Endothelial cell of umbilical vein (primary cell): ENCODE measurements at regions not wholly inside any gene's neighbourhood (a gene's known extent, or its start where the extent isn't known, plus 50 kb on each side); places are given as distances from the start of the nearest gene placed in this dataset.

Source experiments
- BruUV-seq: library from RNA; stranded (reverse); fragments of 400-500 nt; replicated peaks from 2 replicates; lab custom pipeline; 2021; lab: Mats Ljungman, UMichigan
- CTCF ChIA-PET: fragments of 300-600, 350-600 bp; sonication (Branson Sonifier 250); formaldehyde crosslinking; loops from one replicate; lab custom pipeline; 2021; ENCODE audit warnings: antibody characterized with exemption, inconsistent platforms; lab: Charles Lee
- POLR2A ChIA-PET: fragments of 300-600, 350-600 bp; sonication (Branson Sonifier 250); formaldehyde crosslinking; loops from one replicate; lab custom pipeline; 2021; ENCODE audit warnings: antibody characterized with exemption, inconsistent platforms; lab: Charles Lee
- DNase-seq: peaks from one replicate; pipeline ENCODE4 v3.0.0-alpha.2; 2011; ENCODE audit warnings: low read depth, low spot score
- FAIRE-seq: peaks from 2 replicates; lab custom pipeline; 2011; peaks lifted over from hg19 to GRCh38; lab: Jason Lieb, UNC
- H2AFZ ChIP-seq: 2 replicates; pipeline ENCODE4 v1.6.0; 2012; ENCODE audit warnings: low read depth, low read length, control low read depth, inconsistent platforms
- H3K27ac ChIP-seq: 2 replicates; pipeline ENCODE4 v1.5.1; 2011; ENCODE audit warnings: low read depth, mild to moderate bottlenecking, control low read depth, low read length, moderate library complexity; ENCODE audit not compliant: insufficient read depth
- H3K27me3 ChIP-seq, 2 experiments: 2 replicates each; pipeline versions ENCODE4 v1.6.0 to v1.6.1; 2011; ENCODE audit warnings: low read length in 2 of 2, mixed read lengths in 1 of 2; ENCODE audit not compliant: control insufficient read depth in 2 of 2, insufficient read depth in 2 of 2
- H3K36me3 ChIP-seq, 2 experiments: 2 replicates in 1 of 2; 3 replicates in 1 of 2; pipeline ENCODE4 v1.5.1; 2011; ENCODE audit warnings: low read length in 2 of 2, mild to moderate bottlenecking in 1 of 2, moderate library complexity in 1 of 2; ENCODE audit not compliant: control insufficient read depth in 2 of 2, insufficient read depth in 2 of 2; ENCODE audit errors: extremely low read depth in 1 of 2
- H3K4me1 ChIP-seq: 3 replicates; pipeline ENCODE4 v1.5.1; 2011; ENCODE audit warnings: mild to moderate bottlenecking, low read length; ENCODE audit not compliant: control insufficient read depth, insufficient read depth; ENCODE audit errors: extremely low read depth
- H3K4me2 ChIP-seq: 2 replicates; pipeline ENCODE4 v1.6.1; 2011; ENCODE audit warnings: low read length, control low read depth, mixed read lengths; ENCODE audit not compliant: insufficient read depth
- H3K4me3 ChIP-seq, 3 experiments: fragments of 200-600 bp in 1 of 3; sonication (generic), shearing (Covaris generic) in 1 of 3; replicated peaks in 1 of 3; 2 replicates each; pipeline ENCODE4 v1.5.1; 2011 to 2016; ENCODE audit warnings: control low read depth in 3 of 3, low read length in 3 of 3, mild to moderate bottlenecking in 2 of 3, inconsistent platforms in 1 of 3, low read depth in 1 of 3, moderate library complexity in 1 of 3; ENCODE audit not compliant: insufficient read depth in 1 of 3
- H3K79me2 ChIP-seq: 2 replicates; pipeline ENCODE4 v1.6.0; 2012; ENCODE audit warnings: low read length, inconsistent platforms; ENCODE audit not compliant: control insufficient read depth, insufficient read depth
- H3K9ac ChIP-seq: replicated peaks from 2 replicates; pipeline ENCODE3; 2011; ENCODE audit warnings: low read length, control low read depth; ENCODE audit not compliant: insufficient read depth; ENCODE audit errors: extremely low read depth
- H3K9me1 ChIP-seq: replicated peaks from 3 replicates; pipeline ENCODE4 v1.6.0; 2011; ENCODE audit warnings: mild to moderate bottlenecking, low read length; ENCODE audit not compliant: control insufficient read depth, insufficient read depth; ENCODE audit errors: extremely low read depth
- H3K9me3 ChIP-seq: replicated peaks from 2 replicates; pipeline ENCODE4 v1.5.1; 2012; ENCODE audit warnings: low read length, inconsistent platforms; ENCODE audit not compliant: control insufficient read depth, insufficient read depth
- H4K20me1 ChIP-seq: replicated peaks from 2 replicates; pipeline ENCODE3; 2011; ENCODE audit warnings: mild to moderate bottlenecking, low read length; ENCODE audit not compliant: control insufficient read depth, insufficient read depth; ENCODE audit errors: extremely low read depth
- FOS ChIP-seq: IDR thresholded peaks from 2 replicates; pipeline ENCODE4 v1.6.1; 2011; ENCODE audit warnings: mild to moderate bottlenecking, low read length, moderate library complexity, borderline replicate concordance; ENCODE audit not compliant: insufficient read depth
- GATA2 ChIP-seq: IDR thresholded peaks from 2 replicates; pipeline ENCODE4 v1.7.0; 2011; ENCODE audit warnings: low read depth, mild to moderate bottlenecking, moderate library complexity, mixed read lengths, low read length; ENCODE audit not compliant: insufficient read length, insufficient read depth
- POLR2A ChIP-seq: IDR thresholded peaks from 2 replicates; pipeline ENCODE4 v1.6.1; 2012; ENCODE audit warnings: low read depth, mild to moderate bottlenecking, control low read depth, low read length
- POLR2AphosphoS5 ChIP-seq: IDR thresholded peaks from 2 replicates; pipeline ENCODE4 v1.6.1; 2012; ENCODE audit warnings: low read depth, mild to moderate bottlenecking, control low read depth, low read length, moderate library complexity; ENCODE audit not compliant: insufficient read depth
- dilution Hi-C: fragments of 300-500 bp; cut with MboI; formaldehyde crosslinking; loops from one replicate; pipeline ENCODE4 v1.15.0; 2019; ENCODE audit warnings: low sequenced_read_pairs; ENCODE audit not compliant: extremely low pct_ligation_motif_present
- intact Hi-C: fragments of 100-400 bp; cut with micrococcal nuclease; formaldehyde crosslinking; loops from one replicate; pipeline ENCODE4 v1.10.0; 2022
- TF ChIP-seq, protein P1 (sequence below), 2 donors: IDR thresholded peaks; 1 replicate in 1 of 2; 2 replicates in 1 of 2; pipeline ENCODE4 v1.5.1; 2011; ENCODE audit warnings: low read length in 2 of 2, mild to moderate bottlenecking in 2 of 2, moderate library complexity in 2 of 2, control low read depth in 1 of 2, inconsistent platforms in 1 of 2, low read depth in 1 of 2; ENCODE audit not compliant: insufficient read depth in 1 of 2; ENCODE audit errors: extremely low read depth in 1 of 2

DNA sequence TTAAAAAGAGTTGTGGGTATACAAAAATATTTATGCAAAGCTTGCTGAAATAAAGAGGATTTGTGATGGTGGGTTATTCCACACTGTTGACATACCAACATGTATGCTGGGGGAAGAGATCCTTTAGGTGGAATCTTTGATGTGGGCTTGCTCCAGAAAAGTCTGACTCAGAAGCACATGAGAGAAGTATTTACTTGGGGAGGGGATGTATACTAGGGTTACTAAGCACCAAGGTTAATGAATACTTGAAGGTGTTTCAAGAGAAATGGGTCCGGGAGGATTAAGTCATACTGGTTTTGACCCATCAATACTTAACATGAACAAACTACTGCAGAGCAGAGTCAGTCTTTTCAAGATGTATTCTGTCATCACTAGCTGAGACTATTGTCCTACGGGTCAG lies 316.4 kb upstream of the GRIN3A start:
- dilution Hi-C loops, result no loop called here
- POLR2A ChIA-PET, result no interaction called here
- FAIRE-seq, result no peak

DNA sequence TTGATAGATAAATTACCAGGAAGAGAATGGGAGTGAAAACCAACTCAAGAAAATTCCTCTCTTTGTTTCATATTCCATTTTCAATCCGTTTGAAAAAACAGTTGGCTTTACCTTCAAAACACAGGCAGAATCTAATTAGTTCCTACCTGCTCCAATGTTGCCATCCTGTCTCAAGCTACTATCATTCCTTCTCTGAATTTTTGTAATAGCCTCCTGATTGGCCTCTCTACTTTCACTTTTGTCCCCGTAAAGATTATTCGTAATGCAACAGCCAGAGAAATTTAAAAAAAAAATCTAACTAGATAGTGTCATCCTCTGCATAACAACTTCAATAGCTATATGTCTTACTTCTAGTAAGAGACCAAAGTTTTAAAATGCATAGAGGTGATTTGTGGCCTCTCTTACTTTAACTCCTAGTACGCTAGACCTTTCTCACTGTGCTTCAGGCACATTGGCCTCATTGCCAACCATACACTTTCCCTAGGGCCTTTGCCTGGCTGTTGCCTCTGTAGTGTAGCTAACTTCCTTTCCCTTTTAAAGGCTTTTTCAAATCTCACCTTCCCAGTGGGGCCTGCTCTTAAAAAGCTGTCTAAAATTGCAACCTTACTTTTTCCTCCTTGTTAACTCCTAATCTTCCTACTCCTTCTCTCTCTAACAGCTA lies 311.3 kb upstream of the GRIN3A start:
- Histone ChIP-seq H3K27ac (no peak overlapping the region), H3K79me2 (no peaks in the 10 kb centered on the region), H3K4me2 (no peak overlapping the region), H3K36me3 (no peaks in the 10 kb centered on the region), H3K4me1 (no peaks in the 10 kb centered on the region), H3K9ac (no peak overlapping the region), H2AFZ (no peak overlapping the region), H3K9me3 (no peaks in the 10 kb centered on the region), H4K20me1 (no peaks in the 10 kb centered on the region), H3K9me1 (no peaks in the 10 kb centered on the region), H3K4me3 (no peak overlapping the region), H3K27me3 (no peaks in the 10 kb centered on the region)
- dilution Hi-C loops (no loop called here), intact Hi-C loops (no loop called here)
- TF ChIP-seq POLR2A (no peak), FOS (no peak), GATA2 (no peak)
- FAIRE-seq (no peak), DNase-seq (no peak)
- CTCF ChIA-PET, result no interaction called here
- no TSS peak for BruUV-seq
- POLR2A ChIA-PET, result no interaction called here

More for the DNA sequence above, 316.4 kb upstream of the GRIN3A start:
- H3K27ac ChIP-seq, result no peak overlapping the region
- DNase-seq, result no peak
- no peaks in the 10 kb centered on the region for H3K4me1 ChIP-seq
- H3K9me3 ChIP-seq, result no peaks in the 10 kb centered on the region
- H3K27me3 ChIP-seq, result no peaks in the 10 kb centered on the region
- H3K4me3 ChIP-seq, result no peak overlapping the region
- no peaks in the 10 kb centered on the region for H4K20me1 ChIP-seq
- TF ChIP-seq POLR2AphosphoS5 (no peak), GATA2 (no peak), FOS (no peak)
- TF ChIP-seq, protein P1, sequence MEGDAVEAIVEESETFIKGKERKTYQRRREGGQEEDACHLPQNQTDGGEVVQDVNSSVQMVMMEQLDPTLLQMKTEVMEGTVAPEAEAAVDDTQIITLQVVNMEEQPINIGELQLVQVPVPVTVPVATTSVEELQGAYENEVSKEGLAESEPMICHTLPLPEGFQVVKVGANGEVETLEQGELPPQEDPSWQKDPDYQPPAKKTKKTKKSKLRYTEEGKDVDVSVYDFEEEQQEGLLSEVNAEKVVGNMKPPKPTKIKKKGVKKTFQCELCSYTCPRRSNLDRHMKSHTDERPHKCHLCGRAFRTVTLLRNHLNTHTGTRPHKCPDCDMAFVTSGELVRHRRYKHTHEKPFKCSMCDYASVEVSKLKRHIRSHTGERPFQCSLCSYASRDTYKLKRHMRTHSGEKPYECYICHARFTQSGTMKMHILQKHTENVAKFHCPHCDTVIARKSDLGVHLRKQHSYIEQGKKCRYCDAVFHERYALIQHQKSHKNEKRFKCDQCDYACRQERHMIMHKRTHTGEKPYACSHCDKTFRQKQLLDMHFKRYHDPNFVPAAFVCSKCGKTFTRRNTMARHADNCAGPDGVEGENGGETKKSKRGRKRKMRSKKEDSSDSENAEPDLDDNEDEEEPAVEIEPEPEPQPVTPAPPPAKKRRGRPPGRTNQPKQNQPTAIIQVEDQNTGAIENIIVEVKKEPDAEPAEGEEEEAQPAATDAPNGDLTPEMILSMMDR (IDR thresholded peaks at IDR 0.05; ENCODE audit: extremely low read depth in 1 of 2, insufficient read depth in 1 of 2, low read depth in 1 of 2, low read length in 2 of 2), result no peak
- CTCF ChIA-PET, result no interaction called here
- H3K79me2 ChIP-seq, result no peaks in the 10 kb centered on the region
- intact Hi-C loops, result no loop called here
- H2AFZ ChIP-seq, result no peak overlapping the region
- BruUV-seq, result no TSS peak
- no peak overlapping the region for H3K4me2 ChIP-seq
- no peaks in the 10 kb centered on the region for H3K36me3 ChIP-seq
- no peaks in the 10 kb centered on the region for H3K9me1 ChIP-seq
- no peak overlapping the region for H3K9ac ChIP-seq
